CD4-positive, CD25-positive, alpha-beta regulatory T cell (primary cell): ENCODE measurements at regions not wholly inside any gene's neighbourhood (a gene's known extent, or its start where the extent isn't known, plus 50 kb on each side); places are given as distances from the start of the nearest gene placed in this dataset.

Source experiments
- ATAC-seq, 2 donors: fragments of 150-1000 bp; cut with Tn5 transposase; one replicate each; pipeline ENCODE4 v1.10.0; 2021; ENCODE audit warnings: low read depth in 2 of 2, moderate number of reproducible peaks in 2 of 2, moderate library complexity in 1 of 2
- DNase-seq, 3 donors: peaks; one replicate each; pipeline versions ENCODE4 v3.0.0 to v3.0.0-alpha.2; 2012 to 2022; ENCODE audit warnings: mixed read lengths in 1 of 3
- H3K27ac ChIP-seq: one replicate; pipeline ENCODE4 v1.7.0; 2013; ENCODE audit warnings: mild to moderate bottlenecking, low read length; ENCODE audit not compliant: insufficient read depth, poor library complexity, severe bottlenecking
- H3K27me3 ChIP-seq: one replicate; pipeline ENCODE4 v1.7.0; 2013; ENCODE audit warnings: low read length; ENCODE audit not compliant: control insufficient read depth, insufficient read depth
- H3K36me3 ChIP-seq: one replicate; pipeline ENCODE4 v1.7.0; 2013; ENCODE audit warnings: mild to moderate bottlenecking, low read length, moderate library complexity; ENCODE audit not compliant: control insufficient read depth, insufficient read depth
- H3K4me1 ChIP-seq: 2 replicates; pipeline ENCODE4 v1.7.0; 2013; ENCODE audit warnings: mild to moderate bottlenecking, low read length; ENCODE audit not compliant: insufficient read depth, control insufficient read depth, poor library complexity, severe bottlenecking
- H3K4me3 ChIP-seq: one replicate; pipeline ENCODE4 v1.7.0; 2013; ENCODE audit warnings: low read depth, mild to moderate bottlenecking, low read length, moderate library complexity
- H3K9me3 ChIP-seq, 2 experiments: 1 replicate in 1 of 2; 2 replicates in 1 of 2; pipeline ENCODE4 v1.7.0; 2013; ENCODE audit warnings: low read length in 2 of 2, mild to moderate bottlenecking in 1 of 2, moderate library complexity in 1 of 2; ENCODE audit not compliant: control insufficient read depth in 2 of 2
- H3K27ac Mint-ChIP-seq, 3 donors: one replicate each; pipeline ENCODE4 v1.8.0; 2020 to 2022; ENCODE audit warnings: mild to moderate bottlenecking in 3 of 3, mixed read lengths in 3 of 3, moderate library complexity in 2 of 3
- H3K27me3 Mint-ChIP-seq: one replicate; pipeline ENCODE4 v1.8.0; 2022; ENCODE audit warnings: mild to moderate bottlenecking, mixed read lengths
- H3K36me3 Mint-ChIP-seq: one replicate; pipeline ENCODE4 v1.8.0; 2020; ENCODE audit warnings: mixed read lengths
- H3K4me1 Mint-ChIP-seq, 4 donors: one replicate each; pipeline ENCODE4 v1.8.0; 2020 to 2022; ENCODE audit warnings: mixed read lengths in 4 of 4, mild to moderate bottlenecking in 1 of 4
- H3K4me3 Mint-ChIP-seq, 4 donors: one replicate each; pipeline ENCODE4 v1.8.0; 2020 to 2022; ENCODE audit warnings: mild to moderate bottlenecking in 4 of 4, mixed read lengths in 4 of 4, moderate library complexity in 3 of 4
- H3K9me3 Mint-ChIP-seq, 7 donors: one replicate each; pipeline ENCODE4 v1.8.0; 2020 to 2022; ENCODE audit warnings: mixed read lengths in 7 of 7, mild to moderate bottlenecking in 3 of 7, moderate library complexity in 2 of 7

GRCh38 chr2:239762655-239763269 lies 262.4 kb downstream of the NDUFA10 start:
- Histone ChIP-seq H3K36me3 (no peaks in the 10 kb centered on the region), H3K27me3 (no peaks in the 10 kb centered on the region), H3K9me3 (peaks cover 0 to 2% of the 10 kb centered on the region in 2 experiments), H3K27ac (no peak overlapping the region), H3K4me3 (no peak overlapping the region), H3K4me1 (no peaks in the 10 kb centered on the region)
- H3K36me3 Mint-ChIP-seq: no peaks in the 10 kb centered on the region
- peaks cover 0 to 3% (median 0%) of the 10 kb centered on the region in 7 donors for H3K9me3 Mint-ChIP-seq
- no peak overlapping the region for H3K4me3 Mint-ChIP-seq
- H3K27ac Mint-ChIP-seq: no peak overlapping the region
- ATAC-seq (no peak), DNase-seq (no peak)
- peaks cover 16% of the 10 kb centered on the region for H3K27me3 Mint-ChIP-seq
- peaks cover 0 to 6% (median 0%) of the 10 kb centered on the region in 4 donors for H3K4me1 Mint-ChIP-seq

GRCh38 chr2:239762106-239762505 lies 263.0 kb downstream of the NDUFA10 start:
- peaks cover 17% of the 10 kb centered on the region for H3K27me3 Mint-ChIP-seq
- H3K9me3 Mint-ChIP-seq: peaks cover 0 to 3% (median 0%) of the 10 kb centered on the region in 7 donors
- no peaks in the 10 kb centered on the region for H3K36me3 Mint-ChIP-seq
- no peak overlapping the region for H3K27ac Mint-ChIP-seq
- H3K27me3 ChIP-seq: no peaks in the 10 kb centered on the region
- no peaks in the 10 kb centered on the region for H3K36me3 ChIP-seq
- no peak overlapping the region for H3K4me3 Mint-ChIP-seq
- H3K9me3 ChIP-seq: peaks cover 0 to 2% of the 10 kb centered on the region in 2 experiments
- H3K4me1 ChIP-seq: no peaks in the 10 kb centered on the region
- DNase-seq (no peak), ATAC-seq (no peak)
- peaks cover 0 to 7% (median 2%) of the 10 kb centered on the region in 4 donors for H3K4me1 Mint-ChIP-seq
- no peak overlapping the region for H3K27ac ChIP-seq
- no peak overlapping the region for H3K4me3 ChIP-seq

- Mint-ChIP-seq H3K4me3 (no peak overlapping the region), H3K36me3 (no peaks in the 10 kb centered on the region), H3K27ac (no peak overlapping the region), H3K9me3 (peaks cover 0 to 3% (median 0%) of the 10 kb centered on the region in 7 donors), H3K4me1 (peaks cover 0 to 22% (median 6%) of the 10 kb centered on the region in 4 donors), H3K27me3 (peaks cover 17% of the 10 kb centered on the region)
- Histone ChIP-seq H3K27me3 (no peaks in the 10 kb centered on the region), H3K9me3 (peaks cover 0 to 2% of the 10 kb centered on the region in 2 experiments), H3K4me1 (no peaks in the 10 kb centered on the region), H3K36me3 (no peaks in the 10 kb centered on the region), H3K27ac (no peak overlapping the region), H3K4me3 (no peak overlapping the region)
- no peak for DNase-seq
- no peak for ATAC-seq
Observed at GRCh38 chr2:239760596-239760995, 264.5 kb downstream of the NDUFA10 start.

DNA sequence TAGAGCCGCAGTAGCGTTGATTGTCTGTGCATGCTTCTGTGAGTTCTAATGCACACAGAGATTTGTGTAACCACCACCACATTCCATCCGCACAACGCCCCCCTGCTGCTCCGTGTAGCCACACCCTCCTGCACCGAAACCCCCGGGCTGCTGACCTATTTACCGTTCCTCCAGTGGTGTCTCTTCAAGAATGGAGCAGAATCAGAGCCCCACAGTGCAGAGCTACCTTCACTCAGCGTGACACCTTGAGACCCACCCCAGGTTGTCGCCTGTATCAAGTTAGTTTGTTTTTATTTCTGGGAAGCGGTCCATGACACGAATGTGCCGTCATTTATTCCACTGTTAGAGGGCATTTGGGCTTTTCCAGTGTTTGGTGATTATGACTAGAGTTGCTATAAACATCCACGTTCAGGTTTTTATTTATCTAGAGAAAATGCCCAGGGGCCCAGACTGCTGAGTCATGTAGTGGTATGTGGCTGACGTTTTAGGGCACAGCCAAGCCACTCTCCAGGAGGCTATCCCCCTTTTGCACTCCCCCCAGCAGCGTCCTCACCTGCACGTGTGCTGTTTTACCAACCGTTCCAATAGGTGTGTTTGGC lies 266.8 kb downstream of the NDUFA10 start:
- H3K4me3 ChIP-seq: no peak overlapping the region
- no peak overlapping the region for H3K4me3 Mint-ChIP-seq
- peak overlapping the region in 2 of 3 donors; percentile 33 to 56 for H3K27ac Mint-ChIP-seq
- H3K27me3 ChIP-seq: peaks cover 2% of the 10 kb centered on the region
- peaks cover 0 to 2% of the 10 kb centered on the region in 2 experiments for H3K9me3 ChIP-seq
- H3K4me1 Mint-ChIP-seq: peaks cover 0 to 21% (median 8%) of the 10 kb centered on the region in 4 donors
- no peaks in the 10 kb centered on the region for H3K36me3 Mint-ChIP-seq
- peaks cover 0 to 3% (median 0%) of the 10 kb centered on the region in 7 donors for H3K9me3 Mint-ChIP-seq
- peaks cover 14% of the 10 kb centered on the region for H3K27me3 Mint-ChIP-seq
- no peak for ATAC-seq
- no peak overlapping the region for H3K27ac ChIP-seq
- no peaks in the 10 kb centered on the region for H3K36me3 ChIP-seq
- H3K4me1 ChIP-seq: no peaks in the 10 kb centered on the region
- DNase-seq: no peak

- H3K4me3 Mint-ChIP-seq: no peak overlapping the region
- H3K36me3 Mint-ChIP-seq: no peaks in the 10 kb centered on the region
- H3K27ac Mint-ChIP-seq: peak overlapping the region in 1 of 3 donors; percentile 51
- Histone ChIP-seq H3K27me3 (peaks cover 2% of the 10 kb centered on the region), H3K9me3 (peaks cover 0 to 2% of the 10 kb centered on the region in 2 experiments), H3K27ac (no peak overlapping the region), H3K36me3 (no peaks in the 10 kb centered on the region), H3K4me1 (peaks cover 4% of the 10 kb centered on the region), H3K4me3 (no peak overlapping the region)
- H3K9me3 Mint-ChIP-seq: peaks cover 0 to 3% (median 0%) of the 10 kb centered on the region in 7 donors
- peaks cover 0 to 16% (median 10%) of the 10 kb centered on the region in 4 donors for H3K4me1 Mint-ChIP-seq
- DNase-seq: peak in 2 of 3 donors; percentile 10 to 11
- no peak for ATAC-seq
- peaks cover 12% of the 10 kb centered on the region for H3K27me3 Mint-ChIP-seq
Observed at GRCh38 chr2:239756790-239757760, 268.1 kb downstream of the NDUFA10 start.

DNA sequence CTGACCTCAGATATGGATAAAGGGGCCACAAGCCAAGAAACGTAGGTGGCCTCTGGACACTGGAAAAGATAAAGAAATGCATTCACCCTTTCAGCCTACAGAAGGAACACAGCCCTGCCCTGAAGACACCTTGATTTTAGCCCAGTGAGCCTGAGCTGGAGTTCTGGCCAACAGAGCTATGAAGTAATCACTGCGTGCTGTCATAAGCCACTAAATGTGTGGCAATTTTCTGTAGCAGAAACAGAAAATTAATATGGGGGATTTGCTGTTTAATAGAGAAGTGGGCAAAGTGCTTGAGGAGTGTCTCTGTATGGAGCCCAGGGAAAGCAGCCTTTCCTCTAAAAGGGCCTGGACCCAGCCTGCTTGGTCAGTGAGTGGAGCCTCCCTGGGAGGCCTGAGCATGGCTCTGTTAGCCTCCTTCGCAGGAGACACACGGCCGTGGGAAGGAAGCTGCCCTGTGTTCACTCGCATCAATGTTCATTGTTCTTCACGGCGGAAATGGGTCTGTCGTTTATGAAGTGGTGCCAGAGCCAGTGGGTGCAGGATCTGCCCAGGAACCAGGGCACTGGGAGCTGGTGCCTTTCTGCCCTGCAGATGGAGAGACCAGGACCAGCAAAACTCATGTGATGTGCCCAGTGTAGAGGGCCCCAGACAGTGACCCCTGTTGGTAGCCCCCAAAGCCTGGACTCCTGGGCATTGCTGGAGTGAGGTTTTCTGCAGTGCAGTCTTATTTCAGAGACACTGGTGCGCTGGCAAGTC lies 268.9 kb downstream of the NDUFA10 start:
- no peaks in the 10 kb centered on the region for H3K36me3 ChIP-seq
- H3K4me1 ChIP-seq: peaks cover 12% of the 10 kb centered on the region
- no peak for ATAC-seq
- H3K9me3 ChIP-seq: peaks cover 0 to 2% of the 10 kb centered on the region in 2 experiments
- Mint-ChIP-seq H3K4me3 (no peak overlapping the region), H3K27me3 (peaks cover 12% of the 10 kb centered on the region), H3K36me3 (no peaks in the 10 kb centered on the region), H3K4me1 (peaks cover 0 to 20% (median 11%) of the 10 kb centered on the region in 4 donors), H3K27ac (no peak overlapping the region), H3K9me3 (no peaks in the 10 kb centered on the region)
- H3K27ac ChIP-seq: no peak overlapping the region
- no peak overlapping the region for H3K4me3 ChIP-seq
- peaks cover 2% of the 10 kb centered on the region for H3K27me3 ChIP-seq
- DNase-seq: no peak

DNA sequence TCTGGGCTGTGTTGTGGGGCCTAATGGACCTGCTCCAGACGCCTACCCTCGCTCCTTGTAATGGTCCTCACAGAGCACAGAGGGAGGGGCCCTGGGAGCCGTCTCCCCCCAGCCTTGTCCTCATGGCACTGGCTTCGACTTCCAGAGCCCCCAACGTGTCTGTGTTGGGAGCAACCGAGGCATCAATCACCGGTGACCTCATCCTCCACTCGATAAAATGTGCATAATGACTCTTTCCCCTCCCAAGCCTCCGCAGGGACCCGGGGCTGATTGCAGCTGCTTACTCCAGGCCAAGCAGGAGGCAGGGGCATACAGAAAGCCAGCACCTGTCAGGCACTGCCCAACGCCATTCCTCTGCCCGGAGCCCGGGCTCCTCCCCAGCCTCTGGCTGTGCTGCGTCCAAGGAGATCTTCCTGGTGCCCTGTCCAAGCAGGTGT lies 271.7 kb downstream of the NDUFA10 start:
- Mint-ChIP-seq H3K9me3 (no peaks in the 10 kb centered on the region), H3K27ac (peak overlapping the region in 1 of 3 donors; percentile 51), H3K27me3 (peaks cover 4% of the 10 kb centered on the region), H3K36me3 (no peaks in the 10 kb centered on the region), H3K4me1 (peaks cover 0 to 23% (median 11%) of the 10 kb centered on the region in 4 donors), H3K4me3 (no peak overlapping the region)
- ATAC-seq (no peak), DNase-seq (no peak)
- peaks cover 13% of the 10 kb centered on the region for H3K4me1 ChIP-seq
- no peak overlapping the region for H3K27ac ChIP-seq
- H3K36me3 ChIP-seq: no peaks in the 10 kb centered on the region
- no peaks in the 10 kb centered on the region for H3K9me3 ChIP-seq
- peaks cover 2% of the 10 kb centered on the region for H3K27me3 ChIP-seq
- H3K4me3 ChIP-seq: no peak overlapping the region
